ENCODE measurements at regions not wholly inside any gene's neighbourhood (a gene's known extent, or its start where the extent isn't known, plus 50 kb on each side); places are given as distances from the start of the nearest gene placed in this dataset.

- Mint-ChIP-seq H3K4me1 (ENCODE audit: low read depth) (no peaks in the 10 kb centered on the region), H3K4me3 (ENCODE audit: low read depth) (no peak overlapping the region), H3K27me3 (ENCODE audit: low read depth) (no peaks in the 10 kb centered on the region), H3K27ac (no peak overlapping the region), H3K9me3 (peaks cover 14% of the 10 kb centered on the region), H3K36me3 (ENCODE audit: low read depth) (no peaks in the 10 kb centered on the region)
- intact Hi-C loops (cut with micrococcal nuclease) = no loop called here
- DNase-seq (ENCODE audit: low spot score) = no peak
Measured at GRCh38 chr19:20250121-20250520, 83.1 kb downstream of the ZNF486 start.
